GM23248 (cell line): ENCODE measurements at regions not wholly inside any gene's neighbourhood (a gene's known extent, or its start where the extent isn't known, plus 50 kb on each side); places are given as distances from the start of the nearest gene placed in this dataset.

Experiments
- EZH2 ChIP-seq: fragments of 200-600 bp; sonication (generic); IDR thresholded peaks from 2 replicates; pipeline ENCODE4 v1.6.1; 2018; ENCODE audit warnings: antibody characterized with exemption, mild to moderate bottlenecking; ENCODE audit not compliant: insufficient read depth, poor library complexity, severe bottlenecking
- EZH2phosphoT487 ChIP-seq: fragments of 200-600 bp; sonication (generic); IDR thresholded peaks from 2 replicates; pipeline ENCODE4 v1.6.1; 2018; ENCODE audit warnings: antibody characterized with exemption, moderate library complexity, mild to moderate bottlenecking, low read depth; ENCODE audit not compliant: insufficient read depth

GRCh38 chr2:174693344-174693743 is 70.9 kb downstream of the CHRNA1 start:
- TF ChIP-seq EZH2 (no peak), EZH2phosphoT487 (no peak)
